ENCODE measurements at regions not wholly inside any gene's neighbourhood (a gene's known extent, or its start where the extent isn't known, plus 50 kb on each side); places are given as distances from the start of the nearest gene placed in this dataset.

DNA sequence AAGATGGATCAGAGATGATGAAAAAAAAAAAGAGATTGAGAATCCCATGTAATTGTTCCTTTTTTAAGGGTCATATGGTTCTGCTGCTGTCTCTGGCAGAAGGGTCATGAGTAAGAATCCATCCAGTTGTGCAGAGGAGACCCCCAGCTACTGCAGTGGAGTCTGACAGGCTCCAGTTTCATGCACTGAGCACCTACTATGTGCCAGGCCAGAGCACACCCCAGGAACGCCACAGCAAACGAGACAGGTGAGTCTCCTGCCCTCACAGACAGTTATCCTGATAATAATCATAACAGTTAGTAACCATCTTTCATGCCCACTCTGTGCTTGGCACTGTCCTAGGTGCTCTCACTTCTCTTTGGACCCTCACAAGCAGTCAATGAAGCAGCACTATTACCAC lies 420.0 kb downstream of the MATN1 start:
- TF ChIP-seq, protein P1, sequence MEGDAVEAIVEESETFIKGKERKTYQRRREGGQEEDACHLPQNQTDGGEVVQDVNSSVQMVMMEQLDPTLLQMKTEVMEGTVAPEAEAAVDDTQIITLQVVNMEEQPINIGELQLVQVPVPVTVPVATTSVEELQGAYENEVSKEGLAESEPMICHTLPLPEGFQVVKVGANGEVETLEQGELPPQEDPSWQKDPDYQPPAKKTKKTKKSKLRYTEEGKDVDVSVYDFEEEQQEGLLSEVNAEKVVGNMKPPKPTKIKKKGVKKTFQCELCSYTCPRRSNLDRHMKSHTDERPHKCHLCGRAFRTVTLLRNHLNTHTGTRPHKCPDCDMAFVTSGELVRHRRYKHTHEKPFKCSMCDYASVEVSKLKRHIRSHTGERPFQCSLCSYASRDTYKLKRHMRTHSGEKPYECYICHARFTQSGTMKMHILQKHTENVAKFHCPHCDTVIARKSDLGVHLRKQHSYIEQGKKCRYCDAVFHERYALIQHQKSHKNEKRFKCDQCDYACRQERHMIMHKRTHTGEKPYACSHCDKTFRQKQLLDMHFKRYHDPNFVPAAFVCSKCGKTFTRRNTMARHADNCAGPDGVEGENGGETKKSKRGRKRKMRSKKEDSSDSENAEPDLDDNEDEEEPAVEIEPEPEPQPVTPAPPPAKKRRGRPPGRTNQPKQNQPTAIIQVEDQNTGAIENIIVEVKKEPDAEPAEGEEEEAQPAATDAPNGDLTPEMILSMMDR (conservative IDR thresholded peaks at IDR 0.05; ENCODE audit: low read depth, low read length) = no peak
- H3K4me3 ChIP-seq (ENCODE audit: low read depth, low read length) = no peak overlapping the region
- DNase-seq (ENCODE audit: low read depth) = no peak

DNA sequence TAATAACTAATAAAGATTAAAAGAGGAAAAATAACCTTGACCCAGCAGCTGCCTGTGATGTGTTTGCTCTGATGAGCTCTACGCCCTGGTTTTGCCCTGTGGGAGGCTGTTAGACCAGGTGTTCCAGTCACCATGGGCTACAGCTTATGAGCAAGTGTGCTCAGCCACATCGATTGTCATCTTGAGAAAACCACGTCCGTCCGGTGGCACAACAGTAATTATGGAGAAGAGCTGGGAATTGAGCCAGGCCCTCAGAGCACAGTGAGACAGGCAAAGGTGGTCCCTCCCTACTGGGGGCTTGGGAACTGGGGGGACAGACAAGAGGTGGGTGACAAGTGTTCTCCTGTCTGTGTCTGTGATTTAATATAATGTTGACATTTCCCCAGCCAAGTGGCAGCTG lies 420.5 kb downstream of the MATN1 start:
- no peak overlapping the region for H3K4me3 ChIP-seq (ENCODE audit: low read depth, low read length)
- TF ChIP-seq, protein P1 (conservative IDR thresholded peaks at IDR 0.05; ENCODE audit: low read depth, low read length) = no peak
- no peak for DNase-seq (ENCODE audit: low read depth)

DNA sequence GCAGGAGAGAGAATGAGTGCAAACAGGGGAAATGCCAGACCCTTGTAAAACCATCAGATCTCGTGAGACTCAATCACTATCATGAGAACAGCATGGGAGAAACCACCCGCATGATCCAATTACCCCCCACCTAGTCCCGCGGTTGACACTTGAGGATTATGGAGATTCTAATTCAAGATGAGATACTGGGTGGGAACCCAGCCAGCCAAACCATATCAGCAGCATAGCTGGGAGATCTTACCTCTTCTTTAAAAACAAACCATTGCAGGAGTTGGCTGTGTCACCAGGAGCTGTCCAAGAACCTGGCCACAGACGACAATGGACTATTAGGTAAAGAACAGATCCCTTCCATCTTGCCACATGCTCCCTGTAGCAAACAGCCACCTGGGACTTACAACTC lies 422.7 kb downstream of the MATN1 start:
- DNase-seq (ENCODE audit: low read depth) = no peak
- H3K4me3 ChIP-seq (ENCODE audit: low read depth, low read length) = no peak overlapping the region
- TF ChIP-seq, protein P1 (conservative IDR thresholded peaks at IDR 0.05; ENCODE audit: low read depth, low read length) = no peak

DNA sequence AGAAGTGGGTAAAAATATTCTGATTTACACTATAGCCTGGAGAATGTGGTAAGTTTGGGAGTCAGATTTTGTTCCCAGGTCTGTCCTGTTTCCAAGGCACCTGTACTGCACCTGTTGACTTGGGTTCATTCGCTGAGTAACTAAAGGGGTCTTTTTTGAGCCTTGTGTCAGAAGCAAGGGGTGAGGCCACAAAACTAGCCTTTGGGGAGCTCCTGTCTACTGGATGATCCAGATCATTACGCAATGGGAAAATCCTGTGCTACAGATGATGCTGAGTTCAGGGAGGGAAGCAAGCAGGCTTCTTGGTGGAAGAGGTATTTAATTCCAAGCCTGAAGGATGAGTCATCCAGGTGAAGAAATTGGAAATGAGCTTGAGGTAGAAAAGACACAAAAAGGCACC lies 424.0 kb downstream of the MATN1 start:
- H3K4me3 ChIP-seq (ENCODE audit: low read depth, low read length) = no peak overlapping the region
- no peak for DNase-seq (ENCODE audit: low read depth)
- TF ChIP-seq, protein P1 (conservative IDR thresholded peaks at IDR 0.05; ENCODE audit: low read depth, low read length) = no peak

DNA sequence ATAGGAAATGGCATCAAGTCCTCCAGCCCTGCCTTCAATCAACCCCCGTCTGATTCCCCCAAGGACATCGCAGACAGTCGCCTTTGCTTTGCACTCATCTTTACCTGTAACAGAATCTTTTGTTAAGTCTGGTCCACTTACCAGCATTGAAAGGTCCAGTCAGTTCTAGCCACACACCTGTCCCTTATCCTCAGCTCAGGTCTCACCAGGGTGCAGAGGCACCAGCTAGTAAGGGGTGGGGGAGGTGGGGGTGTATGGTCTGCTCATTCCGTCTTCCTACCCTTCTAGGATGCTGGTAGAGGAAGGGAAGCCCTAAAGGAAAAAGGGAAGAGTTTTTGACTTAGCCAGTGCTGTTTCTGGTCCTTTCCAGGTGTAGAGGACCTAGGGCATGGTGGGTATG lies 427.7 kb downstream of the MATN1 start:
- no peak overlapping the region for H3K4me3 ChIP-seq (ENCODE audit: low read depth, low read length)
- TF ChIP-seq, protein P1 (conservative IDR thresholded peaks at IDR 0.05; ENCODE audit: low read depth, low read length) = no peak
- DNase-seq (ENCODE audit: low read depth) = no peak

DNA sequence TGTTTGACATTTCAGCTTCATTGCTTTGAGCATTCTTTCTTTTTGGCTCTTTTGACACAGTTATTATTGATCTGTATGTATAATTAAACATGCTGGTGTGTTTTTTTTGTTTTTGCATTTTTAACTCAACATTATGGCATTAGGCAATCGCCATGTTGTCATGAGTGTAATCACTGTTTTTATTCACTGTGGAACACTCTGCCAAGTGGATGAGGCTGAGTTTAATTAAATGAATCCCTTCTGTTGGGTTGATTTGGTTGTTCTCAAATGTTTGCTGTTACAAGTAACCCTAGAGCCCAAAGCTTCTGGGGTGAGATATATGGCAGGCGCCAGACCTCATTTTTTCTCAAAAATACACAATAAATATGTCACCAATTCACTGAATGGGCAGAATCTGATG lies 428.1 kb downstream of the MATN1 start:
- no peak overlapping the region for H3K4me3 ChIP-seq (ENCODE audit: low read depth, low read length)
- TF ChIP-seq, protein P1 (conservative IDR thresholded peaks at IDR 0.05; ENCODE audit: low read depth, low read length) = no peak
- DNase-seq (ENCODE audit: low read depth) = no peak

DNA sequence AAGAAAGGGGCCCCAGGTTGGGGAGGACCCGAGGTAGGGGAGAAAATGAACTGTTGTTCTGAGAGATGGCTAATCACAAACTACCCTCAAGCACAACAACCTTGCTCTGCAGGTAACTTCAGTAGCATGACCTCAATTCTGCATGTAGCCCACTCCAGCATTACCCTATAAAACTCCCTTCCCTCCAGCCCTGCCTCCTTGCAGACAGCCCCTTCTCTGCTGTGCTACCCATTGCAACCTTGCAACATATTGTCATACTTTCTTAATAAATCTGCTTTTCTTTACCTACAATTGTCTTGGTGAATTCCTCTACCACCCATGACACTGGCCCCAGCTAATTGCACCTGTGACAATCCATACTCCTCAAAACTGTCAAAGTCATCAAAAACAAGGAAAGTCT lies 428.9 kb downstream of the MATN1 start:
- no peak overlapping the region for H3K4me3 ChIP-seq (ENCODE audit: low read depth, low read length)
- DNase-seq (ENCODE audit: low read depth) = no peak
- TF ChIP-seq, protein P1 (conservative IDR thresholded peaks at IDR 0.05; ENCODE audit: low read depth, low read length) = no peak

All from choroid plexus epithelial cell (primary cell).